ENCODE measurements at regions not wholly inside any gene's neighbourhood (a gene's known extent, or its start where the extent isn't known, plus 50 kb on each side); places are given as distances from the start of the nearest gene placed in this dataset.

DNA sequence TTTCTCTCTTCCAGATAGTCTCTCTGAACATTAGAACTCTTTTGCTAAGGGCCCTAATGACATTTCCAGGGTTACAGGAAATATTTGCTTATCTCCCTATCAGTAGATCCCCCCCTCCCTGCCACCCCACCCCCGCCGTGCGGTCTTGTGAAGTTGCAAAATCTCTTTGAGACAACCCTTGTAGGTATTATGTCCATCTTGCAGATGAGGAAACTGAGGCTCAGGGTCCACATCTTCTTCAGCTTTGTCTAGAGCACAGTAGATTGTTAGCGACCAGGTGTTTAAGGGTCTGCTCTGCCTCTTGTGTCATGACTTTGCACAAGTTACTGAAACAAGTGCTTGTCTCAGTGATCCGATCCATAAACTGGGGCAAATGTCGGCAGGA is 65.8 kb upstream of the GATA6 start (continued):
- TF ChIP-seq POLR2G (IDR thresholded peaks at IDR 0.05; ENCODE audit: low read depth, low read length): no peak

DNA sequence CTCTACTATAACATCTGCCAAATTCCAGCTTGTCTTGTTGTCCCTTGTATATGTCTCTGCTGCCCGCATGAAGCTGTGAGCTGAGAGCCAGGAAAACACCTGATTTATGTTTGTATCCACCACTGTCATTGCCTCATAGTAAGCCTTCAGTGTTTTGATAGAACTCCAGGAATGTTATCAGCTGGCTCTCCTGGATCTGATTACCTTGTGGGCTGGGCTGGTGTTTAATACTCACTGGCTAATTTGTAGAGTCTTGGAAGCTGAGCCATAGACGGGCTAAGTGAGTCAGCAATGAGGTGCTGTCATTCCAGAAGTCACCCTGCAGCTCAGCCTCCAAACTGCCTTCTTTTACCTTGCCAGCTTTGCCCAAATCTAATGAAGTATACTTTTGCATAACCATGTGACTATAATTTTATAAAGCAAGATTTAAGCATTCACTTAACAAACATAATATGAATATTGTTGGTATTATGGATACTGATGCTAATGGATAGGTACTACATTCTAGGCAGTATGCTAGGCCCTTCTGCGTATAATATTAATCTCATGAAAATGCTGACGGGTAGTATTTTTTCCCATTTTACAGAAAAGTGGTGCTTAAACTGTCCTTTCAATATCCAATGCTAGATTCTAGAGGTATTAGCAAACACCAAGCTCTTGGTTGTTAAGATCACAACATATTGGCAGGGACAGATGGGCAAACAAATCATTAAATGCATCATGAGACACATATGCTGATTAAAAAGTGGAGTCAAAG is 62.7 kb upstream of the GATA6 start:
- Histone ChIP-seq H2AFZ (ENCODE audit: low read length) (no peak overlapping the region), H3K4me3 (replicated peaks in 1 of 3; ENCODE audit: insufficient read depth in 1 of 3, low read depth in 2 of 3, low read length in 3 of 3) (no peak overlapping the region), H3K79me2 (ENCODE audit: insufficient read depth, low read length) (no peaks in the 10 kb centered on the region), H3K36me3 (replicated peaks in 1 of 2; ENCODE audit: control insufficient read depth in 1 of 2, insufficient read depth in 2 of 2, low read length in 2 of 2) (no peaks in the 10 kb centered on the region), H3K4me2 (ENCODE audit: low read depth, low read length) (no peak overlapping the region), H3K27ac (ENCODE audit: extremely low read length, insufficient read depth, low read length) (no peak overlapping the region), H3K9me3 (ENCODE audit: low read length) (no peaks in the 10 kb centered on the region), H3K27me3 (ENCODE audit: control insufficient read depth in 1 of 2, insufficient read depth in 2 of 2, low read length in 2 of 2) (no peaks in the 10 kb centered on the region), H3K4me1 (ENCODE audit: insufficient read depth, low read length) (peaks cover 11% of the 10 kb centered on the region), H4K20me1 (ENCODE audit: insufficient read depth, low read length) (no peaks in the 10 kb centered on the region), H3K9ac (ENCODE audit: insufficient read depth, low read depth, low read length) (no peak overlapping the region)
- no peak for FAIRE-seq
- intact Hi-C loops (cut with micrococcal nuclease; ENCODE audit: unreplicated experiment) (no loop called here), in situ Hi-C loops (cut with HindIII; ENCODE audit: extremely low pct_ligation_motif_present, low pct_unique_long_range_greater_than_20kb) (no loop called here)
- no peak for TF ChIP-seq ZNF484 (CRISPR knock-in tag; IDR thresholded peaks at IDR 0.05; ENCODE audit: borderline replicate concordance, low read depth)
- peak; percentile 78 for TF ChIP-seq MAFF (IDR thresholded peaks at IDR 0.05; ENCODE audit: low read depth, low read length)
- peak; percentile 76 to 87 for TF ChIP-seq MAFK (conservative IDR thresholded peaks at IDR 0.05 in 1 of 2, IDR thresholded peaks at IDR 0.05 in 1 of 2; ENCODE audit: low read length in 2 of 2)
- no peak for TF ChIP-seq EED (CRISPR knock-in tag; IDR thresholded peaks at IDR 0.05)
- 38% methylated on average over 4 of the region's 4 CpGs for WGBS (ENCODE audit: low lambda C conversion rate)
- peak; percentile 12 for DNase-seq (ENCODE audit: low spot score)
- BruUV-seq (replicated peaks): no TSS peak
- CTCF ChIA-PET (ENCODE audit: low intra/inter-chr PET ratio, low total read pairs): no interaction called here
- POLR2A ChIA-PET: interaction anchor here (0.6 kb wide), 1 partner anchor 63 kb away, joined by 3 read pairs; the partner anchor contains the start of gene GATA6
- ATAC-seq: no peak

DNA sequence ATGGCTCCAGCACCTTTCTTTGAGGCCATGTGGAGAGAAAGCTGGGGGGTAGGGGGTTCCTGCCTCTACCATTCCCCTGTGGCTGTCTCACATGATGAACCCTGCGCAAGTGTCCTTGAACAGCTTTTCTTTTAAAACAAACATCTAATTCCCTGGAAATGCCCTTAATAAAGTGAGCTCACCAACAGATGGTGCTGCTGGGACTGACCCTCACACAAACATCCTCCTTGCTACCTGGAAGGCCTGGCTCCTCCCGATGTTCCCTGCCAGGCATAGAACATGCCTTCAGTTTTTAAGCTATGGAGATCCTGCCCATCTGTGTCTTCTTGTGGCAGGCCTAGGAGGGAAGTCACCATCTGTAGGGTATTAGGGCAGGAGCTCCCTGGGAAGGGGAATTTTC is 60.7 kb upstream of the GATA6 start:
- H3K9ac ChIP-seq (ENCODE audit: insufficient read depth, low read depth, low read length): no peak overlapping the region
- POLR2A ChIA-PET: no interaction called here
- ATAC-seq: peak; percentile 70
- no peaks in the 10 kb centered on the region for H3K36me3 ChIP-seq (replicated peaks in 1 of 2; ENCODE audit: control insufficient read depth in 1 of 2, insufficient read depth in 2 of 2, low read length in 2 of 2)
- CTCF ChIA-PET (ENCODE audit: low intra/inter-chr PET ratio, low total read pairs): interaction anchor here (1.1 kb wide), 1 partner anchor 111 kb away, joined by 3 read pairs; no protein-coding TSS in a partner anchor
- 6% methylated on average over 2 of the region's 2 CpGs for WGBS (ENCODE audit: low lambda C conversion rate)
- no peak overlapping the region for H3K4me3 ChIP-seq (replicated peaks in 1 of 3; ENCODE audit: insufficient read depth in 1 of 3, low read depth in 2 of 3, low read length in 3 of 3)
- H3K27me3 ChIP-seq (ENCODE audit: control insufficient read depth in 1 of 2, insufficient read depth in 2 of 2, low read length in 2 of 2): peaks cover 0 to 1% of the 10 kb centered on the region in 2 experiments; a peak in 1 of 5 replicates
- no peaks in the 10 kb centered on the region for H3K9me3 ChIP-seq (ENCODE audit: low read length)
- no peak overlapping the region for H3K4me2 ChIP-seq (ENCODE audit: low read depth, low read length)
- in situ Hi-C loops (cut with HindIII; ENCODE audit: extremely low pct_ligation_motif_present, low pct_unique_long_range_greater_than_20kb): no loop called here
- no peaks in the 10 kb centered on the region for H3K79me2 ChIP-seq (ENCODE audit: insufficient read depth, low read length)
- no peak overlapping the region for H2AFZ ChIP-seq (ENCODE audit: low read length)
- H4K20me1 ChIP-seq (ENCODE audit: insufficient read depth, low read length): no peaks in the 10 kb centered on the region
- DNase-seq (ENCODE audit: low spot score): peak; percentile 47
- H3K4me1 ChIP-seq (ENCODE audit: insufficient read depth, low read length): peaks cover 19% of the 10 kb centered on the region
- H3K27ac ChIP-seq (ENCODE audit: extremely low read length, insufficient read depth, low read length): no peak overlapping the region
- no TSS peak for BruUV-seq (replicated peaks)
- intact Hi-C loops (cut with micrococcal nuclease; ENCODE audit: unreplicated experiment): no loop called here
- peak; percentile 39 for FAIRE-seq
- TF ChIP-seq, protein P1, sequence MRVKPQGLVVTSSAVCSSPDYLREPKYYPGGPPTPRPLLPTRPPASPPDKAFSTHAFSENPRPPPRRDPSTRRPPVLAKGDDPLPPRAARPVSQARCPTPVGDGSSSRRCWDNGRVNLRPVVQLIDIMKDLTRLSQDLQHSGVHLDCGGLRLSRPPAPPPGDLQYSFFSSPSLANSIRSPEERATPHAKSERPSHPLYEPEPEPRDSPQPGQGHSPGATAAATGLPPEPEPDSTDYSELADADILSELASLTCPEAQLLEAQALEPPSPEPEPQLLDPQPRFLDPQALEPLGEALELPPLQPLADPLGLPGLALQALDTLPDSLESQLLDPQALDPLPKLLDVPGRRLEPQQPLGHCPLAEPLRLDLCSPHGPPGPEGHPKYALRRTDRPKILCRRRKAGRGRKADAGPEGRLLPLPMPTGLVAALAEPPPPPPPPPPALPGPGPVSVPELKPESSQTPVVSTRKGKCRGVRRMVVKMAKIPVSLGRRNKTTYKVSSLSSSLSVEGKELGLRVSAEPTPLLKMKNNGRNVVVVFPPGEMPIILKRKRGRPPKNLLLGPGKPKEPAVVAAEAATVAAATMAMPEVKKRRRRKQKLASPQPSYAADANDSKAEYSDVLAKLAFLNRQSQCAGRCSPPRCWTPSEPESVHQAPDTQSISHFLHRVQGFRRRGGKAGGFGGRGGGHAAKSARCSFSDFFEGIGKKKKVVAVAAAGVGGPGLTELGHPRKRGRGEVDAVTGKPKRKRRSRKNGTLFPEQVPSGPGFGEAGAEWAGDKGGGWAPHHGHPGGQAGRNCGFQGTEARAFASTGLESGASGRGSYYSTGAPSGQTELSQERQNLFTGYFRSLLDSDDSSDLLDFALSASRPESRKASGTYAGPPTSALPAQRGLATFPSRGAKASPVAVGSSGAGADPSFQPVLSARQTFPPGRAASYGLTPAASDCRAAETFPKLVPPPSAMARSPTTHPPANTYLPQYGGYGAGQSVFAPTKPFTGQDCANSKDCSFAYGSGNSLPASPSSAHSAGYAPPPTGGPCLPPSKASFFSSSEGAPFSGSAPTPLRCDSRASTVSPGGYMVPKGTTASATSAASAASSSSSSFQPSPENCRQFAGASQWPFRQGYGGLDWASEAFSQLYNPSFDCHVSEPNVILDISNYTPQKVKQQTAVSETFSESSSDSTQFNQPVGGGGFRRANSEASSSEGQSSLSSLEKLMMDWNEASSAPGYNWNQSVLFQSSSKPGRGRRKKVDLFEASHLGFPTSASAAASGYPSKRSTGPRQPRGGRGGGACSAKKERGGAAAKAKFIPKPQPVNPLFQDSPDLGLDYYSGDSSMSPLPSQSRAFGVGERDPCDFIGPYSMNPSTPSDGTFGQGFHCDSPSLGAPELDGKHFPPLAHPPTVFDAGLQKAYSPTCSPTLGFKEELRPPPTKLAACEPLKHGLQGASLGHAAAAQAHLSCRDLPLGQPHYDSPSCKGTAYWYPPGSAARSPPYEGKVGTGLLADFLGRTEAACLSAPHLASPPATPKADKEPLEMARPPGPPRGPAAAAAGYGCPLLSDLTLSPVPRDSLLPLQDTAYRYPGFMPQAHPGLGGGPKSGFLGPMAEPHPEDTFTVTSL (CRISPR knock-in tag; IDR thresholded peaks at IDR 0.05; ENCODE audit: borderline replicate concordance): no peak
- no peak for TF ChIP-seq DMAP1 (CRISPR knock-in tag; IDR thresholded peaks at IDR 0.05)
- TF ChIP-seq ZNF30 (CRISPR knock-in tag; IDR thresholded peaks at IDR 0.05): no peak
- no peak for TF ChIP-seq GTF2F1 (IDR thresholded peaks at IDR 0.05; ENCODE audit: low read length)
- no peak for TF ChIP-seq NPAS2 (CRISPR knock-in tag; IDR thresholded peaks at IDR 0.05; ENCODE audit: borderline replicate concordance)
- no peak for TF ChIP-seq EZH2 (conservative IDR thresholded peaks at IDR 0.05; ENCODE audit: low read depth, low read length)
